Memory B cell (primary cell): ENCODE measurements at regions not wholly inside any gene's neighbourhood (a gene's known extent, or its start where the extent isn't known, plus 50 kb on each side); places are given as distances from the start of the nearest gene placed in this dataset.

Experiments
- ATAC-seq: fragments of 150-1000 bp; cut with Tn5 transposase; 2 replicates; pipeline ENCODE4 v1.10.0; 2021; ENCODE audit warnings: low read depth, mild to moderate bottlenecking, moderate library complexity
- DNase-seq, 2 donors: peaks; one replicate each; pipeline ENCODE4 v3.0.0; 2022; ENCODE audit warnings: low spot score in 2 of 2
- H3K27ac Mint-ChIP-seq: one replicate; pipeline ENCODE4 v1.8.0; 2022; ENCODE audit warnings: mild to moderate bottlenecking, moderate library complexity, mixed read lengths
- H3K27me3 Mint-ChIP-seq: one replicate; pipeline ENCODE4 v1.8.0; 2022; ENCODE audit warnings: mixed read lengths
- H3K36me3 Mint-ChIP-seq: one replicate; pipeline ENCODE4 v1.8.0; 2022; ENCODE audit warnings: mild to moderate bottlenecking, mixed read lengths
- H3K4me1 Mint-ChIP-seq: one replicate; pipeline ENCODE4 v1.8.0; 2022; ENCODE audit warnings: mixed read lengths
- H3K4me3 Mint-ChIP-seq: one replicate; pipeline ENCODE4 v1.8.0; 2022; ENCODE audit warnings: mild to moderate bottlenecking, moderate library complexity, mixed read lengths
- H3K9me3 Mint-ChIP-seq: one replicate; pipeline ENCODE4 v1.8.0; 2022; ENCODE audit warnings: mixed read lengths

DNA sequence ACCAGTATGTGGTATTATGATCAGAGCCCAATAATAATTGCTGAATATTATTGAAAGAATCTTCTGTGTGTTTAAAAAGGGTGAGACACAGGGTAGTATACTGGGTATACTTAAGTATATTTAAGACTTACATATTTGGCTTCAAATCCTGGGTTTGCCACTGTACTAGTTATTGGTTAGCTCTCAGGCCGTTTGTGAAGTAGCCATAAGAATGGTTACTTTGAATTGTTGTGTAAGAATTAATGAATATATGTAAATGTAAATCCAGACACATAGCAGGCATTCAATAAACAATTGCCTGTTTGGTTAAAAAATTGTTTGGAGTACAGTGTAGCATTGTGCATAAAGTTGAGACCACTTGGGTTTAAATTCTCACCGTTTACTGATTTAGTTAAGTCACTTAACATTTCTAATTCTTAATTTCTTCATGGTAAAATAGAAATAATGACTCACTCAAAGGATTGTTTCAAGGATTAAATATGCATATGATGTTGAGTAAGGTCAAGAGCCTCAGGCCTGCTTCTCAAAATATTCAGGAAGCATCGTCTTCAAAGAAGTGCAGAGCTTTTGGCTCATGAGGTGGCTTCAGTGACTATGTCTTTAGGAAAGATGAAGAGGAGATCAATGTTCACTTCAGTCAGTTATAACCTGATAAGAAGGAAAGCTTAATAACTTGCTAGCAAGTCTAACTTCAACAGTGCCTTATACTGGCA, 207.9 kb upstream of the NT5C1B start:
- no peak overlapping the region for H3K27ac Mint-ChIP-seq
- DNase-seq: no peak
- H3K36me3 Mint-ChIP-seq: peaks cover 7% of the 10 kb centered on the region
- no peaks in the 10 kb centered on the region for H3K27me3 Mint-ChIP-seq
- no peak for ATAC-seq
- H3K4me3 Mint-ChIP-seq: no peak overlapping the region
- H3K9me3 Mint-ChIP-seq: no peaks in the 10 kb centered on the region
- H3K4me1 Mint-ChIP-seq: peaks cover 2% of the 10 kb centered on the region

DNA sequence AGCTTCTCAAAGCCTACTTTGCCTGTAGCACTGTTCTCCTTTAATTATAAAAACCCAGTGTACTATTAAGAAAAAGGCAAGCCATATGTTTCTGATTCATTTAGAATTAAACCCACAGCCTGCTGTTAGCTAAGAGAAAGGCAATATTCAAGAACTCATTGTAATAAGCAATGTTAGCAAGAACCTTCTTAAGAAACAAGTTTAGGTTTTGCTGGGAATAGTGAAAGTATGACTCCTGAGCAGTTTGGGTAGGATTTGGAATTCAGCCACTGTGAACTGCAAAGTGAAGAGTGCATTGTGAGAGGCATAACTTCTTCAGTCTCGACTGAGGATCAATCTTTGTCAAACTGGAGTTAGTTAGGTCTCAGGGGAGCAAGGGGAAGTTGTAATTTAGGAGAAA, 206.5 kb upstream of the NT5C1B start:
- ATAC-seq (no peak), DNase-seq (no peak)
- no peak overlapping the region for H3K27ac Mint-ChIP-seq
- no peak overlapping the region for H3K4me3 Mint-ChIP-seq
- no peaks in the 10 kb centered on the region for H3K27me3 Mint-ChIP-seq
- H3K4me1 Mint-ChIP-seq: peaks cover 2% of the 10 kb centered on the region
- H3K9me3 Mint-ChIP-seq: no peaks in the 10 kb centered on the region
- peaks cover 7% of the 10 kb centered on the region for H3K36me3 Mint-ChIP-seq

DNA sequence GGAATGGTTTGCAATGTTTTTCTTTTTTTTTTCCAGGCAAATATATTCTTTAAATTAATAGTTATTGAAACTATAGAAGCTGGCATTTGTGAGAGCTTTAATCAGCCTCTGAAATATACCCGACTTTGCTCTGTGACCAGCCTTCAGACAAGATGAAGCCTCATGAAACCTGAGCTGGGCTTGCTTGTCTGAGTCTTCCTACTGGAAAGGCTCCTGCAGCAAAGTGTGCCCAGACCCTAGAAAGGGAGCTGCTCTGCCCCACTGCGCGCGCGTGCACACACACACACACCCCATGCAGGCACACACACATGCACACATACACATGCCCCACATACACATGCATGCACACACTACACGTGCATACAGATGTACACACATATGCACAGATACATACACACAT, 203.3 kb upstream of the NT5C1B start:
- peaks cover 5% of the 10 kb centered on the region for H3K36me3 Mint-ChIP-seq
- no peaks in the 10 kb centered on the region for H3K9me3 Mint-ChIP-seq
- no peak overlapping the region for H3K4me3 Mint-ChIP-seq
- peaks cover 2% of the 10 kb centered on the region for H3K4me1 Mint-ChIP-seq
- no peaks in the 10 kb centered on the region for H3K27me3 Mint-ChIP-seq
- ATAC-seq: no peak
- no peak for DNase-seq
- no peak overlapping the region for H3K27ac Mint-ChIP-seq

DNA sequence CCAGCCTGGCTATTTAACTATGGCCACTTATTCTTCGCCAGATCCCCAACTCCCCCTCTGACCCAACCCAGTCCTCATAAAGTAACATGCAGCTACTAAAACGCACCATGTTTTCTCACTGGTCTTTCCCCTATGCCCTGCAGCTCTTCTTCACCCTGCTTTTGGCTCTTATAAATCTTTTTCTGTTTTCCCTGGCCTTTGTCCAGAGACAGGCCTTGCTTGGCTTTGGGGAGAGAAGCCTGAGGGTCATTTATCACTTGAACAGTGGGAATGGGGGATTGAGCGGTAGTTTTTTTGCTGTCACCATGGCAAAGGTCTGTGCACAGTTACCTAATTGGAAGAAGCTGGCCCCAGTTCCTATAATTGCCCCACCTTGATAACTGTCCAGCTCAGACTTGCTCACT, 202.9 kb upstream of the NT5C1B start:
- Mint-ChIP-seq H3K9me3 (no peaks in the 10 kb centered on the region), H3K4me3 (no peak overlapping the region), H3K27ac (no peak overlapping the region), H3K27me3 (no peaks in the 10 kb centered on the region), H3K4me1 (peaks cover 2% of the 10 kb centered on the region), H3K36me3 (peaks cover 7% of the 10 kb centered on the region)
- ATAC-seq (no peak), DNase-seq (no peak)

DNA sequence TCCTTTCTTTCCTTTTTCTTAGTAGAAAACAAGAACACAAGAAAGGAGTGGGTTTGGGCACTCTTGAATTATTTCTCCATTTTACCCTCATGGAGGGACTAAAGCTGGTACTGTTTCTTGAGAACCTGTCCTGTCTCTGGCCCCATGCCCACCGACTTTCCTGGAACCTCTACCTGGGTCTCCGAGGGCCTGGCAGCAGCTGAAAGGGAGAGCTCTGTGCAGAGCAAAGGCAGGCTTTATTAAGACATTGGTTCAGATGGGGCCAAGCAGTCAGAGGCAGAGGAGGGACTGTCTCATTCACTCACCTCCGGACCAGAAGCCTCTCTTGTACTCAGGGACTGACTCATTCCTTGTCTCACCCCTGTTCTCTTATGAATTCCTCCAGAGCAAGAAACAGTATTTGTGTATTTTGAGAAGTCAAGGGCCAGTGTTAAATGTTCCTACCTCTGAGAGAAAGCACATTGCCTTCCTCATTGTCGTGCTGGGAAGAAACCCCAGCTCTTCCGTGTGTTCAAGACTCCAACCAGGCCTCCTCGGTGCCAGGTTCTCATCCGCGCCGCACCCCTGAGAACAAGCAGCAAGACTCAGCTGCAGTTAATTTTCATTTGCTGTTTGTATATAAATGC, 201.9 kb upstream of the NT5C1B start:
- no peak overlapping the region for H3K27ac Mint-ChIP-seq
- ATAC-seq (no peak), DNase-seq (no peak)
- peaks cover 10% of the 10 kb centered on the region for H3K36me3 Mint-ChIP-seq
- H3K27me3 Mint-ChIP-seq: no peaks in the 10 kb centered on the region
- no peaks in the 10 kb centered on the region for H3K9me3 Mint-ChIP-seq
- H3K4me3 Mint-ChIP-seq: no peak overlapping the region
- peaks cover 2% of the 10 kb centered on the region for H3K4me1 Mint-ChIP-seq

DNA sequence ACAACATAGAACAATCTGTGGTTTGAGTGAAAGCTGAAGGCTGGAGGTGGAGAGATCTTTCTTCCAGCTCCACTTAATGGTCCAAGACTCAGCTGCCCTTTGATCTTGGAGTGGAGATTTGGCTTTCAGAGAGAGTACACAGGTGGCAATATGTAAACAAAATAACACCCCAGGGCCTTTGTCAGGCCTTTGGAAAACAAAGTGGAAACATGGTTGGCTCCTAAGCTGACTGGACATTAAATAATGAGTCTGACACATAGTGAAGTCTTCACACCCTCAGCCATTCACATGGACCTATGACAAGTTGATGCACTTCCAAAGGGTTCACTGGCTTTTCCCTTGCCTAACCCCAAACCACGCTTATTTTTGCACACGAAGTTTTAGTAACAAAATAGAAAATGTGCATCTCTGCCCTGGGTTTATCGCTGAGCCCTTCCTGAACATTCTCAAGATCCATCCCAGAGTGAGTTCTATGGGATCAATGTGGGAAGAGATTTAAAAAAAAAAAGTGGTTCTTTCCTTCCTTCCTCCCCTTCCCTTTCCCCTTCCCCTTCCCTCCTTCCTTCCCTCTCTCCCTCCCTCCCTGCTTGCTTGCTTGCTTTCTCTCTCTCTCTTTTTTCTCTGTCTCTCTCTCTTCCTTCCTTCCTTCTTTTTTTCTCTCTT, 201.3 kb upstream of the NT5C1B start:
- Mint-ChIP-seq H3K36me3 (peaks cover 15% of the 10 kb centered on the region), H3K27ac (no peak overlapping the region), H3K4me3 (no peak overlapping the region), H3K4me1 (no peaks in the 10 kb centered on the region), H3K27me3 (no peaks in the 10 kb centered on the region), H3K9me3 (no peaks in the 10 kb centered on the region)
- DNase-seq (no peak), ATAC-seq (no peak)

DNA sequence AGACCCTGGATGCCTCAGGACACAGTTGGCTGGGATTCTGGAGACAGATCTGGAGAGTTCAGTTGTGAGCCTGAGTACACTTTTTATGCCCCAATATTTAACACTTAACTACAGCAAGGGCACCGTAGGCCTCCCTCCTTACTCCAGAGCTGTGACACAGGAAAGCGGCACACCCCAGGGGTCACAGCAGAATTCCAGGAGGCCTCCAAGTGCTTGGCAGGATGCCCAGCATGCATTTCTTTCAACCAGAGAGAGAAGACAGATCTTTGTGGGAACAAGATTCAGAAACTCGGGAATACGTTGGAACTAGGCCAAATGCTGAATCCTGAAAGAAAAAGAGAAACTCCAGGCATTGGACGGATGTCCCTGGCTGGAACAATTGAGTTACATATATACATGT, 199.2 kb upstream of the NT5C1B start:
- Mint-ChIP-seq H3K27ac (no peak overlapping the region), H3K4me1 (no peaks in the 10 kb centered on the region), H3K9me3 (peaks cover 1% of the 10 kb centered on the region), H3K4me3 (no peak overlapping the region), H3K27me3 (no peaks in the 10 kb centered on the region), H3K36me3 (peaks cover 18% of the 10 kb centered on the region)
- ATAC-seq (no peak), DNase-seq (no peak)

DNA sequence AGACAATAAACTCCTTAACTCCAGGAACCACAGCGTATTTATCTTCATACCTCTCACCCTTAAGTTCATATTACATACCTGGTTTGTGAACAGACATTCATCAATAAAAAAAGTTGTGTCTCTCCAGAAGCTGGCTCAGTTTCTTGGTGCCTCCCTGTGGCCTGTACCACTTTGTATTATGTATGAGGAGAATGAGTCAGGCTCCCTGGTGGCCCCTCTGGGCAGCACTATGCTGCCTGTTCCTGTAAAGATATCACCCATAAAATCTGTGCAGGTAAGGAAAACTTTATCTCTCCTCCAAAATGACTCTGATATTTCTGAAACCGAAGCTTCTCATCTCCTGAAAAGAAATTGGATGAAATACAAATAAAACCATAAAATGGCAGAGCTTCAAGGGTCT, 198.4 kb upstream of the NT5C1B start:
- Mint-ChIP-seq H3K36me3 (peaks cover 16% of the 10 kb centered on the region), H3K4me3 (no peak overlapping the region), H3K27ac (no peak overlapping the region), H3K9me3 (peaks cover 1% of the 10 kb centered on the region), H3K27me3 (no peaks in the 10 kb centered on the region), H3K4me1 (no peaks in the 10 kb centered on the region)
- DNase-seq: no peak
- no peak for ATAC-seq

DNA sequence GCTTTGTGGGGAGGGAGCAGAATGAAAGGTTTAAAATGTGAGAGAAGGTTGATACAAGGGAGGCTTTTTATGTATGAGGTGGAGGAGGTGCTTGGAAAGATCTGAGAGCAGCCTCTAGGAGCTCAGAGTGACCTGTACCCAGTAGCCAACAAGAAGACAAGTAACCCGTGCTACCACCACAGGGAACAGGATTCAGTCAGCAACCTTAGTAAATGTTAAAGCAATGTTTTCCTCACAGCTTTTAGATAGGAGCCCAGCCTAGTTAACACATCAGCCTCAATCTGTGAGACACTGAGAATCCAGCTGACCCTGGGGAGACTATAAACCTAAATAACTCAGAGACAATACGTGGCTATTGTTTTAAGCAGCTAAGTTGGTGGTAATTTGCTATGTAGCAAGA, 194.9 kb upstream of the NT5C1B start:
- Mint-ChIP-seq H3K4me3 (no peak overlapping the region), H3K36me3 (peaks cover 19% of the 10 kb centered on the region), H3K27ac (no peak overlapping the region), H3K9me3 (peaks cover 1% of the 10 kb centered on the region), H3K27me3 (no peaks in the 10 kb centered on the region), H3K4me1 (no peaks in the 10 kb centered on the region)
- no peak for ATAC-seq
- DNase-seq: no peak

DNA sequence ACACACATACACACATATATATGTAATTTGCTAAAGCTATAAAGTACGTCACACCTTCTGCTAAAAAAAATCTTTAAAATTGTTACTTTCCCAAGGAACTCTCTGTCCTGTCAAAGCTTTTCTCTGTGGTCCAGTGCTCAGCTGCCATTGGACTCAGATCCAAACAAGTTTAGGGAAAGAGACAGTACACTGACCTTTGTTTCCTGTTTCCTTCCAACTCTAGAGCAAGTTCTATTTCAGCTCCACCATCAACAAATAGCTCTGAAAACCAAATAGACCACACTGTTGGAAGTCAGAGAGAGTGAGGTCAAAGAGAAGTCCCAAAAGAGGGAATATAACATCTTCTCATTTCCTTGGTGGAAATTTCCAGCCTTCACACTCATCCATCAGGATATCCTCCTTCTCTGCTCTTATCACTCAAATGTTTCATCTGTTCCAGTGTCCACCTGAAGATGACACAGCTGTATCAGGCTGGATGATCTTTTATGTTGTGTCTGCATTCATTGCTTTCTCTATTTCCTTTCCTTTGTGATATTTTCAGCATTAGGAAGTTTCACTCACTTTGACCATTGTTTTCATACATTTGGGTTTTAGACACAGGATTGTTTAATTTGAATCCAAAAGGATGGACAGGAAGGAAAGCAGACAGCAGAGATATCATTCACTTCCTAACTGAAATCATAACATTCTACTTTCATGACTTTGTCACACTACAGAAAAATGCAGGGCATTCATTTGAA, 192.3 kb upstream of the NT5C1B start:
- no peak for DNase-seq
- H3K27me3 Mint-ChIP-seq: no peaks in the 10 kb centered on the region
- H3K9me3 Mint-ChIP-seq: peaks cover 1% of the 10 kb centered on the region

DNA sequence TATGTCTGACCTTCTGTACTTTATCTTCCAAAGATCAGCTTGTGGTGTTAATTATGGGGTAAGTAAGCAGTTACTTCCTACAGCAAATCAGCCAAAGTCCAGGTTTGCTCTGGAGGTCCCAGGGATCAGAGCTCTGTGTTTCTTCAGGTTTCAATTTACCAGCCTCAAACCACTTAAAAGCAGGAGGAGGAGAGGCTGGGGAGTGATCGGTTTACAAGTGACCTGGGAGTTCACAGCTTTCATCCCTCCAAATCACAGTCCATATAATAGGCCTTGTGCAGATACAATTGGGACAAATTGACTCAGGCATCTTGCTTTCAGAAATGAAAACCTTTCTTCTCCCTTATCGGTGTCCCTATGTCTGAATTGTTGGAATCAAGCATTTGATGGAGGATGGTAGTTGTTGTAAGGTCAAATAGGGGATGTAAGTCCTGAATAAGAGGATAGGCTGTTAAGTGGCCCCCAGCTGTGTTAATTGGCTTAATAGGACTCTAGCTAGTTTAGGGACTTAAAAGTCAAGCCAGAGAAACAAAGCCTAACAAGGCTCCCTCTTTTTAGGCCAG, 188.0 kb upstream of the NT5C1B start:
- H3K4me1 Mint-ChIP-seq: peaks cover 3% of the 10 kb centered on the region
- H3K9me3 Mint-ChIP-seq: no peaks in the 10 kb centered on the region
- peaks cover 3% of the 10 kb centered on the region for H3K36me3 Mint-ChIP-seq
- ATAC-seq (no peak), DNase-seq (no peak)
- H3K27me3 Mint-ChIP-seq: no peaks in the 10 kb centered on the region
- no peak overlapping the region for H3K27ac Mint-ChIP-seq
- no peak overlapping the region for H3K4me3 Mint-ChIP-seq

More for the DNA sequence above, 192.3 kb upstream of the NT5C1B start:
- Mint-ChIP-seq H3K27ac (no peak overlapping the region), H3K4me1 (no peaks in the 10 kb centered on the region), H3K4me3 (no peak overlapping the region), H3K36me3 (peaks cover 17% of the 10 kb centered on the region)
- ATAC-seq: no peak

DNA sequence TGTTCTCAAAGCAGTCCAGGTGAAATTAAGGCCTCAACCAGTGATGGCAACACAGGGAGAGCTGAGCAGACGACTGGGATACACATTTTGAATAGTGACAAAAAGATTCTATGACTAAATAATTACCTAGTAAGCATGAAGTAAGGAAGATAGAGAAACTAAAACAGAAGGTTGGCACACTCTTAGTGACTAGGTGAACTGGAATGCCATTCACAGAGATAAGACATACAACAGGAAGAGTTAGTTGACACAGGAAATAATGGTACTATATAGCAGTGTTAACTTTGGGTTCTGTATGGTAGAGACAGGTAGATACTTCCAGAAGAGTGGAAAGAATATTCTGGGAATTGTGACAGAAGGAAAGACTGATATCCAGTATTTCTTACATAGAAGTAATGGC, 181.8 kb upstream of the NT5C1B start:
- peaks cover 2% of the 10 kb centered on the region for H3K9me3 Mint-ChIP-seq

DNA sequence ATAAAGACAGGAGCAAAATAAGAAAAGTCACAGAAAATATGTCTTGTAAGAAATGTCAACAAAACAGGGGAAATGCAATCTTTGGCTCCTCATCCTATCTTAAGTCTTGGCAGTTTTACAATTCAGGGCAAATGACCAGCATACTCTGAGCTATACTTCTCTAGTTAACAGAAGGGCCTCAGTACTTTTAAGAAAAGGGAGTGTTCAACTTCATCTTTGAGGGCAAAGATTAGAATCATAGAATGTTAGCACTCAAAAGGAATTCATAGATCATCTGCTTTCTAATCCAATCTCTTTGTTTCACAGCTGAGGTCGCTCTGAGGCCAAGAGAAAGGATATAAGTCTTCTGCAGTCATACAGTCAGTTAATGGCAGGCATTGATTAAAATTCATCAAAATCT, 174.0 kb upstream of the NT5C1B start:
- no peak overlapping the region for H3K4me3 Mint-ChIP-seq
- ATAC-seq (no peak), DNase-seq (no peak)
- no peaks in the 10 kb centered on the region for H3K4me1 Mint-ChIP-seq
- H3K27me3 Mint-ChIP-seq: no peaks in the 10 kb centered on the region
- peaks cover 9% of the 10 kb centered on the region for H3K9me3 Mint-ChIP-seq
- peaks cover 10% of the 10 kb centered on the region for H3K36me3 Mint-ChIP-seq
- H3K27ac Mint-ChIP-seq: no peak overlapping the region

More for the DNA sequence above, 181.8 kb upstream of the NT5C1B start:
- no peak overlapping the region for H3K27ac Mint-ChIP-seq
- H3K4me1 Mint-ChIP-seq: no peaks in the 10 kb centered on the region
- H3K4me3 Mint-ChIP-seq: no peak overlapping the region
- no peaks in the 10 kb centered on the region for H3K27me3 Mint-ChIP-seq
- DNase-seq (no peak), ATAC-seq (no peak)
- H3K36me3 Mint-ChIP-seq: peaks cover 4% of the 10 kb centered on the region

DNA sequence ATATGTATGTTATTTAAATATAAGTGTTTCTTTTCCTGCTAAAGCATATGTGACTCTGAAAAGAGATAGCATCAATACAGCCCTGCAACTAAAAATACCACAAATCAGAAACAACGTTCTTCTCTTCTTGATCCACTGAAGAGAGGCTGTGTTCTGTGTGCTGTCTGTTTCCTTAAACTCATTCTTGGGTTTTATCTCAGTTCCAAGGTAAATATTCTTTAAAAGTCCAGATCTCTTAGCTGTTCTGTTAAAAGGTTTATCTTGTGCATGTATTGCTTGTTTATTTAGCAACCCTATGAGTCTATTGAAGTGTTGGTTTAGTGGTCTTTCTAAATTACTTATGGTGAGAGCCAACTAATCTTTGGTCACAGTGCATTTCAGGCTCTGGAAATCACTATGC, 173.3 kb upstream of the NT5C1B start:
- ATAC-seq: no peak
- Mint-ChIP-seq H3K9me3 (peaks cover 8% of the 10 kb centered on the region), H3K27me3 (no peaks in the 10 kb centered on the region), H3K27ac (no peak overlapping the region), H3K4me1 (no peaks in the 10 kb centered on the region), H3K4me3 (no peak overlapping the region), H3K36me3 (peaks cover 15% of the 10 kb centered on the region)
- no peak for DNase-seq
